Peyer's patch (tissue), 4 donors: ENCODE measurements at regions not wholly inside any gene's neighbourhood (a gene's known extent, or its start where the extent isn't known, plus 50 kb on each side); places are given as distances from the start of the nearest gene placed in this dataset.

Experiments used
- DNase-seq, 3 donors: peaks; one replicate each; pipeline ENCODE4 v3.0.0-alpha.2; 2017 to 2019
- H3K27ac ChIP-seq, 4 donors: fragments of 200-600 bp; sonication (generic); one replicate each; pipeline ENCODE4 v1.5.1; 2016 to 2019
- H3K27me3 ChIP-seq, 2 donors: fragments of 200-600 bp; sonication (generic); one replicate each; pipeline ENCODE4 v1.5.1; 2019
- H3K36me3 ChIP-seq, 3 donors: fragments of 200-600 bp; sonication (generic); one replicate each; pipeline ENCODE4 v1.5.1; 2016 to 2019
- H3K4me1 ChIP-seq, 4 donors: fragments of 200-600 bp; sonication (generic); one replicate each; pipeline ENCODE4 v1.5.1; 2016 to 2019
- H3K4me3 ChIP-seq, 4 donors: fragments of 200-600 bp; sonication (generic); 1 replicate in 3 of 4; 2 replicates in 1 of 4; pipeline ENCODE4 v1.5.1; 2016 to 2019; ENCODE audit warnings: mild to moderate bottlenecking in 1 of 4
- H3K9me3 ChIP-seq, 4 donors: fragments of 200-600 bp; sonication (generic); one replicate each; pipeline ENCODE4 v1.5.1; 2016 to 2019; ENCODE audit warnings: mild to moderate bottlenecking in 1 of 4
- CTCF ChIP-seq, 6 experiments: fragments of 450-650 bp in 4 of 6; fragments of 200-600 bp in 2 of 6; sonication (generic) in 1 of 6; IDR thresholded peaks; one replicate each; pipeline ENCODE4 v1.5.1; 2017 to 2019; ENCODE audit warnings: antibody characterized with exemption in 6 of 6, mild to moderate bottlenecking in 3 of 6, moderate library complexity in 1 of 6
- POLR2A ChIP-seq, 2 donors: fragments of 450-650 bp; IDR thresholded peaks; one replicate each; pipeline ENCODE4 v1.5.1; 2017; ENCODE audit warnings: antibody characterized with exemption in 2 of 2, mild to moderate bottlenecking in 2 of 2, moderate library complexity in 2 of 2

GRCh38 chr4:18203966-18204365 is 182.4 kb upstream of the LCORL start:
- no peak for DNase-seq
- no peak overlapping the region for H3K27ac ChIP-seq
- no peak overlapping the region for H3K4me3 ChIP-seq
- H3K27me3 ChIP-seq: no peaks in the 10 kb centered on the region
- no peaks in the 10 kb centered on the region for H3K9me3 ChIP-seq
- no peaks in the 10 kb centered on the region for H3K36me3 ChIP-seq
- no peaks in the 10 kb centered on the region for H3K4me1 ChIP-seq
- TF ChIP-seq POLR2A (IDR thresholded peaks at IDR 0.05): no peak
- TF ChIP-seq CTCF (IDR thresholded peaks at IDR 0.05): no peak

- TF ChIP-seq CTCF (IDR thresholded peaks at IDR 0.05) (no peak), POLR2A (IDR thresholded peaks at IDR 0.05) (no peak)
- Histone ChIP-seq H3K36me3 (no peaks in the 10 kb centered on the region), H3K27me3 (no peaks in the 10 kb centered on the region), H3K9me3 (no peaks in the 10 kb centered on the region), H3K27ac (no peak overlapping the region), H3K4me1 (no peaks in the 10 kb centered on the region), H3K4me3 (no peak overlapping the region)
- DNase-seq: no peak
Measured at GRCh38 chr4:18202486-18202885, 180.9 kb upstream of the LCORL start.

GRCh38 chr4:18201885-18202284 is 180.3 kb upstream of the LCORL start:
- no peak for TF ChIP-seq POLR2A (IDR thresholded peaks at IDR 0.05)
- TF ChIP-seq CTCF (IDR thresholded peaks at IDR 0.05): no peak

GRCh38 chr4:18198653-18199052 is 177.1 kb upstream of the LCORL start:
- H3K4me1 ChIP-seq: no peaks in the 10 kb centered on the region
- H3K4me3 ChIP-seq: no peak overlapping the region
- H3K27ac ChIP-seq: no peak overlapping the region
- H3K9me3 ChIP-seq: no peaks in the 10 kb centered on the region
- no peaks in the 10 kb centered on the region for H3K27me3 ChIP-seq
- TF ChIP-seq CTCF (IDR thresholded peaks at IDR 0.05): no peak
- TF ChIP-seq POLR2A (IDR thresholded peaks at IDR 0.05): no peak
- no peaks in the 10 kb centered on the region for H3K36me3 ChIP-seq
- DNase-seq: no peak

More at GRCh38 chr4:18201885-18202284, 180.3 kb upstream of the LCORL start:
- no peak overlapping the region for H3K27ac ChIP-seq
- no peak for DNase-seq
- H3K36me3 ChIP-seq: no peaks in the 10 kb centered on the region
- H3K9me3 ChIP-seq: no peaks in the 10 kb centered on the region
- H3K27me3 ChIP-seq: no peaks in the 10 kb centered on the region
- H3K4me1 ChIP-seq: no peaks in the 10 kb centered on the region
- no peak overlapping the region for H3K4me3 ChIP-seq

- no peak overlapping the region for H3K4me3 ChIP-seq
- no peak overlapping the region for H3K27ac ChIP-seq
- no peak for DNase-seq
- no peaks in the 10 kb centered on the region for H3K36me3 ChIP-seq
- no peaks in the 10 kb centered on the region for H3K27me3 ChIP-seq
- TF ChIP-seq POLR2A (IDR thresholded peaks at IDR 0.05) (no peak), CTCF (IDR thresholded peaks at IDR 0.05) (no peak)
- H3K9me3 ChIP-seq: no peaks in the 10 kb centered on the region
- H3K4me1 ChIP-seq: no peaks in the 10 kb centered on the region
Measured at GRCh38 chr4:18197467-18197866, 175.9 kb upstream of the LCORL start.

GRCh38 chr4:18194278-18194677 is 172.7 kb upstream of the LCORL start:
- Histone ChIP-seq H3K4me1 (no peaks in the 10 kb centered on the region), H3K9me3 (no peaks in the 10 kb centered on the region), H3K27me3 (no peaks in the 10 kb centered on the region), H3K4me3 (no peak overlapping the region), H3K36me3 (no peaks in the 10 kb centered on the region), H3K27ac (no peak overlapping the region)
- DNase-seq: no peak
- TF ChIP-seq CTCF (IDR thresholded peaks at IDR 0.05): no peak
- no peak for TF ChIP-seq POLR2A (IDR thresholded peaks at IDR 0.05)
